ENCODE measurements at regions not wholly inside any gene's neighbourhood (a gene's known extent, or its start where the extent isn't known, plus 50 kb on each side); places are given as distances from the start of the nearest gene placed in this dataset.

DNA sequence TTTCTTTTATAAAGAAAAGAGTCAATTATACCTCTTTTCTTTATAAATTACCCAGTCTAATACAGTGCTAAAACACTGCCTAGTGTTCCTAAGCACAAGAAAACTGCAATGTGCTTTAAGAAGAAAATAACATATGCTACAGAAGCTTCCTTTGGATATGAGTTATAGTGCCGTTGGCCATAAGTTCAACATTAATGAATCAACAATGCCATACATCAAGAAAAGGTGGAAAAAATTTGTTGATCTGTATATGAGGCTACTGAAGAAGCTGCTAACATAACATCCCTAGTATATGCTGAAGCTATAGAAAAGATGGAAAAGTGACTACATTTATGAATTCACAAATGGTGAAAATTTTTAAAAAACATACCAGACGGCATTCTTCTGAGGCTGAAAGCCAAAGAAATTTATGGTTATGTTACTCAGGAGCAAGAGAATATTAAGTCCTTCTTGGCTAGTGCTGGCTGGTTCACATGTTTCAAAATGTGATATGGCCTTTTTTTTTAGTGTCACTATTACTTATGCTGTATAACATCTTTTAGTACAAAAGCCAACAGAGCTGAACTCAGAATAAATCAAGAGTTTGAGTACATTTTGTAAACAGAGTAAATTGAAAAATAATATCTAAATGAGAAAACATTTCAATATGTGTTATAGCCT lies 743.2 kb upstream of the RGS18 start:
- no peaks in the 10 kb centered on the region for H3K27me3 ChIP-seq (ENCODE audit: insufficient read depth, low read length, poor library complexity)
- H4K20me1 ChIP-seq (ENCODE audit: insufficient read depth, low read length) = no peaks in the 10 kb centered on the region
- ATAC-seq (ENCODE audit: insufficient read depth, low read depth) (no peak), DNase-seq (no peak)
- no peaks in the 10 kb centered on the region for H3K4me1 ChIP-seq (ENCODE audit: insufficient read depth, low read length)
- H3K9me3 ChIP-seq (ENCODE audit: insufficient read depth, low read length, severe bottlenecking) = no peaks in the 10 kb centered on the region
- H3K27ac ChIP-seq (ENCODE audit: low read length) = no peak overlapping the region
- H3K9ac ChIP-seq (ENCODE audit: low read depth, low read length) = no peak overlapping the region
- no peak overlapping the region for H3K4me2 ChIP-seq (ENCODE audit: insufficient read depth, low read length)
- H3K79me2 ChIP-seq (ENCODE audit: insufficient read depth, low read length) = no peaks in the 10 kb centered on the region
- no peak overlapping the region for H2AFZ ChIP-seq (ENCODE audit: low read depth, low read length)
- no peaks in the 10 kb centered on the region for H3K36me3 ChIP-seq (ENCODE audit: insufficient read depth, low read length)
- H3K4me3 ChIP-seq (ENCODE audit: low read depth in 1 of 2, low read length in 2 of 2) = no peak overlapping the region; a peak in 1 of 4 replicates
- TF ChIP-seq, protein P1, sequence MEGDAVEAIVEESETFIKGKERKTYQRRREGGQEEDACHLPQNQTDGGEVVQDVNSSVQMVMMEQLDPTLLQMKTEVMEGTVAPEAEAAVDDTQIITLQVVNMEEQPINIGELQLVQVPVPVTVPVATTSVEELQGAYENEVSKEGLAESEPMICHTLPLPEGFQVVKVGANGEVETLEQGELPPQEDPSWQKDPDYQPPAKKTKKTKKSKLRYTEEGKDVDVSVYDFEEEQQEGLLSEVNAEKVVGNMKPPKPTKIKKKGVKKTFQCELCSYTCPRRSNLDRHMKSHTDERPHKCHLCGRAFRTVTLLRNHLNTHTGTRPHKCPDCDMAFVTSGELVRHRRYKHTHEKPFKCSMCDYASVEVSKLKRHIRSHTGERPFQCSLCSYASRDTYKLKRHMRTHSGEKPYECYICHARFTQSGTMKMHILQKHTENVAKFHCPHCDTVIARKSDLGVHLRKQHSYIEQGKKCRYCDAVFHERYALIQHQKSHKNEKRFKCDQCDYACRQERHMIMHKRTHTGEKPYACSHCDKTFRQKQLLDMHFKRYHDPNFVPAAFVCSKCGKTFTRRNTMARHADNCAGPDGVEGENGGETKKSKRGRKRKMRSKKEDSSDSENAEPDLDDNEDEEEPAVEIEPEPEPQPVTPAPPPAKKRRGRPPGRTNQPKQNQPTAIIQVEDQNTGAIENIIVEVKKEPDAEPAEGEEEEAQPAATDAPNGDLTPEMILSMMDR (IDR thresholded peaks at IDR 0.05; ENCODE audit: borderline replicate concordance, extremely low read depth, low read length, poor library complexity, severe bottlenecking) = no peak
- TF ChIP-seq EZH2 (IDR thresholded peaks at IDR 0.05; ENCODE audit: borderline replicate concordance, low read depth, low read length, severe bottlenecking) = no peak

DNA sequence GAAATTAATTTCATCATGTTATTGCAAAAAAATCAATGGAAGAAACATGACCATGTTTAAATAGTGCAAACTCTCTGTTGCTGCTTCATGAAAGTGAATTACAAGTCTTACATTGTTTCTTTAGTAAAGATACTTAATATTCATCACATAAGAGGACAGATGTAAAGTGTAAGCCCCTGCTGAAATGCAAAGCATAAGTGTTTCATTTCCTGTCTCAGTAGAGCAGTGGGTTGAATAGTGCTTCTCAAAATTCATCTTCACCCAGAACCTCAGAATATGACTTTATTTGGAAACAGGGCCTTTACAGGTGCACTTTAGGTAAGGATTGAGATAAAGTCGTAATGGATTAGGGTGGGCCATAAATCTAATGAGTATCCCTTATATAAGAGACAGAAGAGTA lies 738.4 kb upstream of the RGS18 start:
- H3K4me3 ChIP-seq (ENCODE audit: low read depth in 1 of 2, low read length in 2 of 2) = no peak overlapping the region
- H3K36me3 ChIP-seq (ENCODE audit: insufficient read depth, low read length) = no peaks in the 10 kb centered on the region
- H3K4me2 ChIP-seq (ENCODE audit: insufficient read depth, low read length) = no peak overlapping the region
- H3K9me3 ChIP-seq (ENCODE audit: insufficient read depth, low read length, severe bottlenecking) = no peaks in the 10 kb centered on the region
- H2AFZ ChIP-seq (ENCODE audit: low read depth, low read length) = 0 out of 2 replicates have a peak overlapping the region, but pooled peaks have one; percentile 64
- H3K9ac ChIP-seq (ENCODE audit: low read depth, low read length) = no peak overlapping the region
- no peaks in the 10 kb centered on the region for H3K79me2 ChIP-seq (ENCODE audit: insufficient read depth, low read length)
- H3K4me1 ChIP-seq (ENCODE audit: insufficient read depth, low read length) = no peaks in the 10 kb centered on the region
- DNase-seq (no peak), ATAC-seq (ENCODE audit: insufficient read depth, low read depth) (peak; percentile 52; the same call in 1 of the 3 replicates)
- TF ChIP-seq, protein P1 (IDR thresholded peaks at IDR 0.05; ENCODE audit: borderline replicate concordance, extremely low read depth, low read length, poor library complexity, severe bottlenecking) = no peak
- TF ChIP-seq EZH2 (IDR thresholded peaks at IDR 0.05; ENCODE audit: borderline replicate concordance, low read depth, low read length, severe bottlenecking) = no peak
- H3K27ac ChIP-seq (ENCODE audit: low read length) = no peak overlapping the region
- H4K20me1 ChIP-seq (ENCODE audit: insufficient read depth, low read length) = no peaks in the 10 kb centered on the region
- no peaks in the 10 kb centered on the region for H3K27me3 ChIP-seq (ENCODE audit: insufficient read depth, low read length, poor library complexity)

DNA sequence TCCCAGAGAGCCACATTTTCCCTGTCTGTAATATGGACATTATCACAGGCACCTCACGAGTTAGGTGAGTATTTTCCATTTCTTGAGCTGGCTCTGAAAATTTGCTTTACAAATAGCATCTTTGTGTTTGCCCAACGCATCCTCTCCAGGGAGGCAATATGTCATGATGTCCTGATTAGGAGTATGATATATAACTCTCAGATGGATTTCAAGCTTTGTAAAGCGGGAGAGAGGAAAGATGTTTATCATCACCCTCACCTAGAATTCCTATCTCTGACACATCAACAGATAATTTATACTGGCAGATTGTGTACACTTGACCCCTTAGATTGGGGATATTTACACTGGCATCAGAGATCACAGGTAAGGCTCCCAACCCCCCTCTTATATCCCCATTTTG lies 730.7 kb upstream of the RGS18 start:
- DNase-seq = no peak

More for the DNA sequence above, 730.7 kb upstream of the RGS18 start:
- H3K9ac ChIP-seq (ENCODE audit: low read depth, low read length) = no peak overlapping the region
- peaks cover 6% of the 10 kb centered on the region for H3K9me3 ChIP-seq (ENCODE audit: insufficient read depth, low read length, severe bottlenecking)
- H3K4me2 ChIP-seq (ENCODE audit: insufficient read depth, low read length) = no peak overlapping the region
- H3K27ac ChIP-seq (ENCODE audit: low read length) = no peak overlapping the region
- no peak overlapping the region for H3K4me3 ChIP-seq (ENCODE audit: low read depth in 1 of 2, low read length in 2 of 2)
- H2AFZ ChIP-seq (ENCODE audit: low read depth, low read length) = no peak overlapping the region
- ATAC-seq (ENCODE audit: insufficient read depth, low read depth) = no peak
- H3K36me3 ChIP-seq (ENCODE audit: insufficient read depth, low read length) = no peaks in the 10 kb centered on the region
- H3K4me1 ChIP-seq (ENCODE audit: insufficient read depth, low read length) = no peaks in the 10 kb centered on the region
- no peaks in the 10 kb centered on the region for H3K27me3 ChIP-seq (ENCODE audit: insufficient read depth, low read length, poor library complexity)
- TF ChIP-seq, protein P1 (IDR thresholded peaks at IDR 0.05; ENCODE audit: borderline replicate concordance, extremely low read depth, low read length, poor library complexity, severe bottlenecking) = no peak
- no peak for TF ChIP-seq EZH2 (IDR thresholded peaks at IDR 0.05; ENCODE audit: borderline replicate concordance, low read depth, low read length, severe bottlenecking)
- H3K79me2 ChIP-seq (ENCODE audit: insufficient read depth, low read length) = no peaks in the 10 kb centered on the region
- no peaks in the 10 kb centered on the region for H4K20me1 ChIP-seq (ENCODE audit: insufficient read depth, low read length)
